ENCODE measurements at regions not wholly inside any gene's neighbourhood (a gene's known extent, or its start where the extent isn't known, plus 50 kb on each side); places are given as distances from the start of the nearest gene placed in this dataset.

GRCh38 chr20:54843865-54844264 is 368.5 kb downstream of the DOK5 start:
- 62% methylated on average over 5 of the region's 5 CpGs for WGBS
- H3K36me3 ChIP-seq = no peaks in the 10 kb centered on the region
- no peak overlapping the region for H3K4me3 ChIP-seq
- peaks cover 0 to 5% (median 0%) of the 10 kb centered on the region in 4 donors for H3K27me3 ChIP-seq
- intact Hi-C loops (cut with DNase I) = no loop called here
- no peak overlapping the region for H3K27ac ChIP-seq (replicated peaks in 1 of 4)
- DNase-seq (ENCODE audit: extremely low spot score) = no peak
- no peaks in the 10 kb centered on the region for H3K4me1 ChIP-seq
- H3K9me3 ChIP-seq = no peaks in the 10 kb centered on the region
- TF ChIP-seq POLR2AphosphoS5 (IDR thresholded peaks at IDR 0.05) (no peak), POLR2A (IDR thresholded peaks at IDR 0.05; ENCODE audit: low read depth) (no peak), EP300 (IDR thresholded peaks at IDR 0.05) (no peak), CTCF (IDR thresholded peaks at IDR 0.05) (no peak)

DNA sequence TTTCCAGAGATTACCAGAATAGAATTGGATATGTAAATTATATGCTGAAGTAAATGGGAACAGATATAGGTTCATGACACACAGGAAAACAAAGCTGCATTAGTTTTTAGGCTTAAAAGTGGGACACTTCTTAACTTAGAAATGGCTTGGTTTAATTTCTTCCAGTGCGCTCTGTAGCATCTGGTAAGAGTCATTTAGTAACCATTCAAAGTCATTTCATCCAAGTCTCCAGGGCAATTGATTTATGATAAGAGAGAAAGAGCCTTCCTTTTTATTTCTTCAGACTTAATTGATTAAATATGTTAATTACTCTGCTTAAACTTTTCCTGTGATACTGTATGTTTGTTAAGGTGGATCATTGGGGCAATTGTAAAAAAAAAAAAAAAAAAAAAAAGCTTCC is 368.0 kb downstream of the DOK5 start:
- no peaks in the 10 kb centered on the region for H3K36me3 ChIP-seq
- no peak overlapping the region for H3K27ac ChIP-seq (replicated peaks in 1 of 4)
- H3K4me3 ChIP-seq = no peak overlapping the region
- 89% methylated on average over 1 of the region's 1 CpG for WGBS
- no peaks in the 10 kb centered on the region for H3K4me1 ChIP-seq
- DNase-seq (ENCODE audit: extremely low spot score) = no peak
- intact Hi-C loops (cut with DNase I) = no loop called here
- H3K27me3 ChIP-seq = peaks cover 0 to 5% (median 0%) of the 10 kb centered on the region in 4 donors
- H3K9me3 ChIP-seq = no peaks in the 10 kb centered on the region
- no peak for TF ChIP-seq CTCF (IDR thresholded peaks at IDR 0.05)
- TF ChIP-seq POLR2A (IDR thresholded peaks at IDR 0.05; ENCODE audit: low read depth) = no peak
- no peak for TF ChIP-seq POLR2AphosphoS5 (IDR thresholded peaks at IDR 0.05)
- no peak for TF ChIP-seq EP300 (IDR thresholded peaks at IDR 0.05)

DNA sequence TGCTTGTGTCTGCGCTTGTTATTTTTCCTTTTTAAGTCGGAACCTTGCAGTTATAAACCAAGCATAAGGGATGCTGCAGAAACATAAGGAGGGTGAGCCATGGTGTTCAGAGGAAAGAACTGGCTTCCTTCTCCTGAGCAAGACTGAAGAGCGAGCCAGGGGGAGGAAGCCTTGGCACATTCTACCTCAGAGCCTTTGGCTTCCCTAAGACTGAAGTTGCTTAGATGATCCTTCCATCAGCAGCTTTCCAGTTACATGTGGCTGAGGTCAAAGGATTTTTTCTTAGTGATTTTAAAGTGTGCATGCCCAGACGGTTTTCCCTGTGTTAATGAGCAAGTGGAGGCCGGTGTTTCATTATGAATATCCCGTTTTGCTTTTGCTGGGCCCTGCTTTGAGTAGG is 363.8 kb downstream of the DOK5 start:
- no peak for DNase-seq (ENCODE audit: extremely low spot score)
- 75% methylated on average over 6 of the region's 6 CpGs for WGBS
- no peaks in the 10 kb centered on the region for H3K4me1 ChIP-seq
- H3K27ac ChIP-seq (replicated peaks in 1 of 4) = no peak overlapping the region
- H3K4me3 ChIP-seq = no peak overlapping the region
- no peaks in the 10 kb centered on the region for H3K9me3 ChIP-seq
- intact Hi-C loops (cut with DNase I) = no loop called here
- no peak for TF ChIP-seq EP300 (IDR thresholded peaks at IDR 0.05)
- no peak for TF ChIP-seq CTCF (IDR thresholded peaks at IDR 0.05)
- no peak for TF ChIP-seq POLR2AphosphoS5 (IDR thresholded peaks at IDR 0.05)
- no peak for TF ChIP-seq POLR2A (IDR thresholded peaks at IDR 0.05; ENCODE audit: low read depth)
- H3K27me3 ChIP-seq = no peaks in the 10 kb centered on the region
- H3K36me3 ChIP-seq = no peaks in the 10 kb centered on the region

DNA sequence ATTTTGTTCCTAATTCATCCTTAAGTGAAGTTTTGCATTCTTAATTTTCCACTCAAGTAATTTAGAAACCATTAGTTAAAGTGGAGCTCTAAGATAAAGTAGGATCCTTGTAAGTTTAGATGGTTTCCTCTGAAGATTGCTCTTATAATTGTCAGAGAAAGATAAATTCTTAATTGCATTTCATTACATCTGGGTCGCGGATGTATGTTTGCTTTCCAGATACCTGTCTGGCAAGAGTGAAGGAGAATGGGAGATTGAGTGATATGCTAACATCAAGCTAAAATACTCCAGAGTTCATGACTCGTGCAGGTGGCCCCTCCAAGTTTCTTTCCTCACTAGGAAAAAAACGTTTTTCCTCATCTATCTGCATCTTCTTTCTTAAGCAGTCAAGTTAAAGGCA is 361.8 kb downstream of the DOK5 start:
- Histone ChIP-seq H3K36me3 (no peaks in the 10 kb centered on the region), H3K4me1 (no peaks in the 10 kb centered on the region), H3K27me3 (no peaks in the 10 kb centered on the region), H3K9me3 (no peaks in the 10 kb centered on the region), H3K27ac (replicated peaks in 1 of 4) (no peak overlapping the region), H3K4me3 (no peak overlapping the region)
- TF ChIP-seq POLR2AphosphoS5 (IDR thresholded peaks at IDR 0.05) (no peak), CTCF (IDR thresholded peaks at IDR 0.05) (no peak), POLR2A (IDR thresholded peaks at IDR 0.05; ENCODE audit: low read depth) (no peak), EP300 (IDR thresholded peaks at IDR 0.05) (no peak)
- WGBS = 32% methylated on average over 4 of the region's 4 CpGs
- no peak for DNase-seq (ENCODE audit: extremely low spot score)
- intact Hi-C loops (cut with DNase I) = no loop called here

DNA sequence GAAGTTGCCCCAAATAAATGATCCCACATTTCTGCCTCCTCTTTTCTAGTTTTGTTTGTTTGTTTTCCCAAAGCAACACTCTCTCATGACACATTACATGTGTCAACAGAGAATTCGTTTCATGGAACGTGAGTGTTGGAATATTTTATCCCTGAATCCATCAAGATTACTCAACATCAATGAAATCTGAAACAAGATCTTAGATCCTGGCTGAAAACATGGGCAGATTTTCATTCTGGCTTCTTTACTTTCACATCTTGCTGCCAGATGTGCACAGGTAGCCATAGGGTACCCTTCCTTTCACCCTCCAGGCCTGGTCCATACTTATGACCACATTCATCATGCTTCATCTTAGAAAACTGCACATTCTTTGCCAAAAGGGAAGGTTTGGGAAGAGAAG is 347.0 kb downstream of the DOK5 start:
- Histone ChIP-seq H3K4me1 (no peaks in the 10 kb centered on the region), H3K27ac (replicated peaks in 1 of 4) (no peak overlapping the region), H3K9me3 (no peaks in the 10 kb centered on the region), H3K27me3 (no peaks in the 10 kb centered on the region), H3K4me3 (no peak overlapping the region), H3K36me3 (no peaks in the 10 kb centered on the region)
- intact Hi-C loops (cut with DNase I) = no loop called here
- WGBS = 53% methylated on average over 2 of the region's 2 CpGs
- DNase-seq (ENCODE audit: extremely low spot score) = no peak
- no peak for TF ChIP-seq CTCF (IDR thresholded peaks at IDR 0.05)
- no peak for TF ChIP-seq POLR2A (IDR thresholded peaks at IDR 0.05; ENCODE audit: low read depth)
- no peak for TF ChIP-seq EP300 (IDR thresholded peaks at IDR 0.05)
- no peak for TF ChIP-seq POLR2AphosphoS5 (IDR thresholded peaks at IDR 0.05)

Data from esophagus muscularis mucosa (tissue), 4 donors.